GM19351 (cell line): ENCODE measurements at regions not wholly inside any gene's neighbourhood (a gene's known extent, or its start where the extent isn't known, plus 50 kb on each side); places are given as distances from the start of the nearest gene placed in this dataset.

Source experiments
- ATAC-seq: cut with Tn5 transposase; IDR thresholded peaks from one replicate; pipeline ENCODE4 v1.9.1; 2021; ENCODE audit warnings: mild to moderate bottlenecking, moderate library complexity; ENCODE audit not compliant: unreplicated experiment

DNA sequence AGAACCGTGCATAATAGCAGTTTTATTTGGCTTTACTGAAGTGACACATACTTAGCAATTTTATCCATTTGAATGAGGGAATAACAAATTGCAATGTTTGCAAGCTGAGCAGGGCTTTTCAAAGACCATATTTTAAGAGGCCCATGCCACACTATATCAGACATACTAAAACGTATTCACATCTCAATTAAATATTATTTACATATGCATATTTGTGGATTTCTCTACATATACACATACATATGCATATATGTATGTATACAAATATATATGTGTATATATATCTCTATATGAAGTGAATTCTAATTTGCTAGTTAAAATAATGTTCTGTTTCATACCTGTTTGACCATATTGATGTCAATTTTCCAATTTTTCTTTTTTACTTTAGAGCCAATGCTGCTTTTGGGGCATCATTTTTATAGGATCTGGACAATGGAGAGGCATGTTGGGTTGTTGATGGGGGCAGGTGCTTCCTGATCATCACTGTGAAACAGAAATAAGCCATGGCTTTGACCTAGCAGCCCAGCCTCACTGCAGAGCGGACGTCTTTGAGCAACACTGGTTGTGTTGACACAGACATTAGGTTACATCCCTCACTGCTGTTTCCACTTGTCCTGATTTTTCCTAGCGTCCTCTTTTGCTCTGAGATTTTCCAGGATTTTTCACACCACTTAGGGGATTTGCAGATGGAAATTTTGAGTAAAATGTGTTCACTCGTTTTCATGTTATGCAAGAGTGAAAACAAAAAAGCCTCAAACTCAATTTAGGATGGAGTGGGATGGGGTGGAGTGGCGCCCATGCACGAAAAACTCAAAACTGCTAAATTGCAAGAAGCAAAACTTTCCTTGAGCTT is 56.9 kb downstream of the RDH14 start:
- ATAC-seq = no peak

- ATAC-seq = no peak
Measured at GRCh38 chr2:18502142-18502541, 58.3 kb downstream of the RDH14 start.

DNA sequence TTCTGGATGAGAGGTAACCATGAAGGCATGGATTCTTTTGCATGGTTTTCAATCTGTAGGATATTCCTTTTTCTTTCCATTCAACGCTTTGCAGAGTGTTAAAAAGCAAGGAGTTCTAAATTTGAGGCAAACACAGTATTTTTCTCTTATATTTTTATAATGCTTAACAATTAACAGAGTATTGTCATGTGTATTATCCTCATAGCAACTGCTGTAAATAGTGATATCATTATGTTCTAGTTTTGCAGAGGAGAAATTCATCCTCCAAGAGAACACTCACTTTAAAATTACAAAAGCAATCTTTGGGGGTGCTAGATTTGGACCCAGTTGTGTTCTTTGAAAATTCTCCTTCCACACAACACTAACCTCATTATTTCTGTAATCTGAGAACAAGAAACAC is 58.7 kb downstream of the RDH14 start:
- ATAC-seq = no peak

- no peak for ATAC-seq
Measured at GRCh38 chr2:18501156-18501555, 59.3 kb downstream of the RDH14 start.

DNA sequence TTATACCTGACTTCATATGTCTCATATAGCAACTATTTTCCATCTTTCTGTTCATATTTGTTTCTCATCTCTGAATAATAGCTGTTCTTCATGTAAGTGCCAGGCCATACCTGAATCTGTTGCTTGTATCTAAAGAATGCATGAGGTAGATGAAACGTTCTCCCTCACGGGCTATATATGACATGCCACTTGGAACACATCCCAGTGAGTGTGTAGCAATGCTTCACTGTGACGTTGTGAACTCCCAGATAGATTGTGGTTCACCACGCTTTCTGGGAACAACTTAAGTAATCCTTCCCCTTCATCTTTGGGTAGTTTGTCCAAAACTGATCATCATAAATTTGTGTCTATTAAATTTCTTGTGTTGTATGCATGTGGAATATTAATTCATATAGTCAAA is 60.1 kb downstream of the RDH14 start:
- no peak for ATAC-seq

DNA sequence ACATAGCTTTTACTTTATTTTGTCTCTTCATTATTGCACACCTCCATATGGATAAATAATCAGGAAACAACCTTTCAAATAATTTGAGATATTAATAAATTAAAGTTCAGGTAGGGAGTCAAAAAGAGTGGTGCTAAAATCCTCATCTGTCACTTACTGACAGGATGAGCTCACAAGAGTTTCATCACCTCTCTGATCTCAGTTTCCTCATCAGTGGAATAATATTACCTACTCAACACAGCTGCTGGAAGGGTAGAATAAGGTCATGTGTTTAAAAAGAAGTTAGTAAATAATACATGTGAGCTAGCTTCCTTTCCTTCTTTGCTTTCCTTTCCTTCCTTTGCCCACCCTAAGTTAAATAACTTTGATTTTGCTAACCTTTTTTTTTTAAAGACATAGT is 61.9 kb downstream of the RDH14 start:
- no peak for ATAC-seq

GRCh38 chr2:18496516-18496915 is 63.9 kb downstream of the RDH14 start:
- ATAC-seq = no peak

GRCh38 chr2:18495058-18495457 is 65.4 kb downstream of the RDH14 start:
- no peak for ATAC-seq

DNA sequence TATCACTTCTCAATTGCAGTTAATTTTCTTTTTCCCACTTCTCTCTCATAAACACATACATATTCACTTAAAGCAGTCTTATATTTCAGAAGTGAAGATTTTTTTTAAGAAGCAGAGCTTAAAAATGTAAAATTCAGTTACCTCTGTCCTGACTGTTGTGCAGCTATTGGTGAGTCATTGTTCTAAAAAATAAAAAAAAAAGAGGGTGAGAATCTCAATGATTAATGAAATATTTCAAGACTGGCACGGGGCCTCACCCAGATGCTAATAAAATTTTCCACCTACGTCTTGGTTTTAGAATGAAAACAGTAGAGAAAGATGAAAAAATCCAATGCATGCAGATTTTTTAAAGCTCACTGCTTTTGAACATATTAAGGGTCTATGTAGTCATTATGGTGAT is 67.7 kb downstream of the RDH14 start:
- ATAC-seq = no peak

- ATAC-seq = no peak
Measured at GRCh38 chr2:18491577-18491976, 68.9 kb downstream of the RDH14 start.

DNA sequence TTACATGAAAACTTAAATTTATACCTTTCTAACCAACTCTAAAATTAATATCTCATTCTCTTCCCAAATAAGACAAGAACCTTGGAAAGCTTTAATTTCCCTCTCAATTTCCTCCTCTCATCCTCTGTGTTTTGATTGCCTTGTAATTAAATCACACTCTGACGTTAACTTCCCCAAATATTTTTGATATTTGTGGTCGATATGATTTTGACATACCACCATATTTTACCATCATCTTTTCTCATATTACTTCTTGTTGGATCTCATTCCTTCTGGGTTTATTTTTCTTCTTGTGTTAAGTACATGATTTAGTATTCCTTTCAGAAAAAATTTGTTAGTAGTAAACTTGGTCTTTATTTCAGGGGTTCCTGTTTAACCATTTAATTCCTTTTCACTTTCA is 69.6 kb downstream of the RDH14 start:
- no peak for ATAC-seq

DNA sequence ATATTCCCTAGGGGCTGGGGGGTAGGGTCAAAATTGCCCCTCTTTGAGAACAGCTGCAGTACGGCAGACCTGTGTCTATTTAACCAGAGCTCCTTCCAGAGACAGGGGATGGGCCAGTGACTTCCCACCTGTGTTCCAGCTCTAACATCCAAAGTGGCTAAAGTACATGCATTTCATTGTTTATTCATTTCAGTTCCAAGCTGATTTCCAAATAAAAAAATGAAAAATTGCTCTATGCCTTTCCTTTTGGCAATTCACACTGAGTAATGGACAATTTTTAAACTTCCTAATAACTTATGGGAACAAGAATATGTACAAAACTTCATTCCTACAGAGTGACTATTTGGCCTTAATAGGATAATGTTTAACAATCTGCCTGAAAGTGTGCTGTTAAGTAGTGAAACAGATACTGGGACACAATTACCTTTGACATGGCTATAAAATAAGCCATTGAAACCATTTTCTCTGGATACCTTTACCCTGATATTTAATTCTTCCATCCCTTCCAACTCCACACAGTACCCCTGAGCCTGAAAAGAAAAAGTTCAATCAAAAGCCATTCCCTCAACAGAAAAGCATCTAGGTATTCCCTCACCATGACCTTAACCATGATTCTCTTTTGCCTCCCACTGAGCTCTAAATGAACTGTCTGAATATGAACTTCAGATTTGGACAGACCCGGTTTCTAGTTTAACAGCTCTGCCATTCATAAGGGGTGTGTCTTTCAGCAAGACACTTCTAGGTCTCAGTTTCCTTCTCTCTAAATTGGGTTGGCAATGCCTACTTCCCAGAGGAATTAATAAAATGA is 73.1 kb downstream of the RDH14 start:
- no peak for ATAC-seq

DNA sequence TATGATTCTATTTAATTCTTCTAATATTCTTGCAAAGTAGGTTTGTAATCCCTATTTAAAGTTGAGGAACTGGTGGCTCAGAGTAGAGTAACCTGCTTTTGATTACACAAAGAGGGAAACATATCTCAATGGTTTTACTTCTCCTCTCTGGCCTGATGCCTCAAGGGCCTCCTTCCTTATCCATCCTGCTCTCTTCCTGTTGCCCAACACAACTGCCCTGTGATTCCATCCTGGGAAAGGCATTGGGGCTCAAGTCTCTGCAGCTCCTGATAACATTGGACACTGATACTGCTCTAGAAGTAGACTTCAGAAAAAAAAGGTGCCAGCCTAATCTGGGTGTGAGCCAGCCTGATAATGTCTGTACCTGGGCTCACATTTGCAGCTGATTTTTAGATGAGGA is 75.8 kb downstream of the RDH14 start:
- ATAC-seq = no peak

DNA sequence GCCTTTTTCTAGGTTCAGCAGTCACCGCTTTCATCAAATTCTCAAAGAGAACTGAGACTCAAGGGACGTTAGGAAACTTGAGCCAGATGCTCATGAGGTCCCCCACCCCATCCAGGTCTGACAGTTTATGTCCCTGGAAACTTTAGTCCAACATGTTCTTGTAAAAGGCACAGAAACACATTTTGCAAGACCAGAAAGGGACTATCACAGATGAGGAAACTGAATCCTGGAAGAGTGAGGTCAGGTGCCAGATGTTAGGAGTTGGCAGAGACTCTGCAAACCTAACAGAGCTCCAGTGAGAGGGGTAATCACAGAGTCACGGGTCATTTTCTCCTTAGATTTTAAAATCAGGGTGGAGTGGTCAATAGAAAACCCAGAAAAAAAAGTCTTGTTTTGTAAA is 76.6 kb downstream of the RDH14 start:
- ATAC-seq = no peak

GRCh38 chr2:18482666-18483065 is 77.8 kb downstream of the RDH14 start:
- ATAC-seq = no peak

DNA sequence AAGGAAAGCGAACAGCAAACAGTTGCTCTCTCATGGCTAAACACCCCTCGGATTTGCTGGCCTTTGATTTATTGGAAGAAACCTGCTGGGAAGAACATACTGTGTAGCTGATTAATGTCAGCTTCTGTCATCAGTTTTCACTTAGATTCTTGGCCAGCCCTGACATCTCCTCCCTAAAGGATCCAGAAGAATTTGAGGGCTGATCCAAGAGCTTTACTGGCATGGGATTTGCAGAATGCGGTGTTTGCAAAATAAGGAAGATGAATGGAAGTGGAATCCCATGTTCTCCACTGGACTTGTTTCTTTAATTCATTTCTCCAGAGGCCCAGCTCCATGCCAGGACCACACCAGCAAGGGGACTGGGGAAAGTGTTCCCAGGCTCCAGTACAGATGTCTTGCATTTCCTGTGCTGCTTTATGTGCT is 80.5 kb downstream of the RDH14 start:
- ATAC-seq = no peak

DNA sequence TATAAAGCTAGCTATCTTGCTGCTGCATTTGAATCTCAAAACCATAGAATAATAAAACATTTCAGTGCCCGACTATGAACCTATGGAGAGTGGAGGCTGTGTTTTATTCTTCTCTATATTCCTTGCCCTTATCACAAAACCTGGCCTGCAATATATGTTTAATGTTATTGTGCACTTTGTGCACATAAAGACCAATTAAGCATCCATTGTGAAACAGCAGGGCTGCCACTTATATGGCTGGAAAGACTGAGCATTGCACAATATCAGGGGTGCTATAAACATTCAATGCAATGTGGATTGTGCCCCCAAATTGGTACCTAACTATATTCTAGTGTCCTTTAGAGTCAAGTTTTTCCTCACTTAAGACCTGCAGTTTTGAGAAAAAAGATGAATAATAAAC is 83.2 kb downstream of the RDH14 start:
- ATAC-seq = no peak

- no peak for ATAC-seq
Measured at GRCh38 chr2:18476484-18476883, 84.0 kb downstream of the RDH14 start.

DNA sequence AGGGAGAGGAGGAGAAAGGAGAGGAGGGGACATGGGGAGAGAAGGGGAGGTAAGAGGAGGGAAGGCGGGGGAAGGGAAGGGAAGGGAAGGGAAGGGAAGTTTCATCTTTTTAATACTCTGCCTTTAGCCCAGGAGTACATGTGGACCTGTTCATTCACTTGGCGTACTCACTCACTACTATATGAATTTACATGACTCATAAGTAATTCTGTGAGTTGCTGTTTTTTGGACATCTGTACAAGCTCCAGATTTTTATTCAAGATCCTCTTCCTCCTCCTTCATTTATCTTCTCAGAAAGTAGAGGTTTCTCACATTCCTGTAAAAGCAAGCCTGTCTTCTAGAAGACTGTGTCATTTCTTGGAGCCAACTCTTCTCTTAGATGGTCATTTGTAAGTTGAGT is 84.6 kb downstream of the RDH14 start:
- ATAC-seq = no peak

- ATAC-seq = no peak
Measured at GRCh38 chr2:18474700-18475099, 85.8 kb downstream of the RDH14 start.

DNA sequence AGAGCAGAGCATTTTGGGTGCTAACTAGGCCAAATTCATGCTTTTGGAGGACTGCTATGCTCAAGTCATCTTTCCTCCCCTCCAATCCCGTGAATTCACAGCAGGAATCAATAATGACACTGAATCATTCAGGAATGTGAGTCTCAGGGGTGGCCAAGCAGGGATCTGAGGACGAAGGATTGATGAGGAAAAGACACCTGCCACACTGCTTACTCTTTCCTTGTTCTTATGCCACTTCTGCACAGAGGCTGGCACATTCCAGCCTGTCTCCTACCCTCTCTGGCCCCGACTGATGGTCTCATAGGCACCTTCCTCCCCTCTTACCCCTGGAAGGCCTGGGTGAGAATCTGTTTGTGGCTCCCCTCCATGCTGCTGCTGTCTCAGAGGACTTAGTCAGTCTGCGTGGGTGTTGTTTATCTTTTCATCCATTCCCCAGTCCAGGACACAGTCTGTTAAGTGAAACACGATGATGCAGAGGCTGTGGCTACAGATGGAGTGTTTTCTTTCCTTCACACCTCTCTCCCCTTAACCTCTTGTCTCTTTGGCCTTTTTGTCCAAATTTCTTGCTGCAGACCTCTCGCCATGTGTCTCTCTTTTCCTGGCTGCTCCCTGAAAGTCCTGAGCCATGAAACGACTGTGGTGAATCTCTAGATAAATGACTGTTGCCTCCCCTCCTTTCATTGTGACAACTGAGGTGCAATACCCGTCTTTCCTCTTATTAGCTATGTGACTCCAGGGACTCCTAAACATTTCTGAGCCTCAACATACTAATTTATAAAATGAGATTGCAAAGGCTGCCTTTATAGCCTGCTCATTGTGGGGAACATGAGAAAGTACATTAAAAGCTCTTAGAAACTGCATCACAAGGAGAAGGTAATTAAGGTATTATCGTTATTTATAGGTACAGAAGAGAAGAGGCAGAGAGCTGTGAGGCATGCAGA is 86.9 kb downstream of the RDH14 start:
- no peak for ATAC-seq
